ENCODE measurements at regions not wholly inside any gene's neighbourhood (a gene's known extent, or its start where the extent isn't known, plus 50 kb on each side); places are given as distances from the start of the nearest gene placed in this dataset.

DNA sequence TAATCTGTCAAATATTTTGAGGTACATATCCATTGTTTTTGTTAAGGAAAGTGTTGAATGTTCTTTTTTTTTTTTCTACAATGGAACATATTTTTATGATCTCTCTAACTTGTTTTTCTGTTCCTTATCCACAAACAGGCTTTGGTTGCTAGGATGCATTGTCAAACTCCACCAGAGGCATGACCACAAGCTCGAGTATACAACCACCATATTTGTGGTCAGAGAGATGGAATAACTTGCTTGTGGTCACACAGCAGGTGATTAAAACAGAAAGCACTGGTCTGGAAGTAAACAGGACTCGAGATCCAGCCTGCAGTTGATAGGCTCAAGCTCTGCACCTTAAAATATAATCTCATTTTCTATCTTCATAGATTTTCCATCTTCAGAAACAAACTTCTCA, 105.8 kb upstream of the ADAMTS18 start:
- no peak for TF ChIP-seq POLR2AphosphoS5 (IDR thresholded peaks at IDR 0.05; ENCODE audit: low read depth, low read length)
- TF ChIP-seq POLR2A (IDR thresholded peaks at IDR 0.05; ENCODE audit: low read depth, low read length), result no peak
